GM12874 (cell line): ENCODE measurements at regions not wholly inside any gene's neighbourhood (a gene's known extent, or its start where the extent isn't known, plus 50 kb on each side); places are given as distances from the start of the nearest gene placed in this dataset.

Experiments used
- TF ChIP-seq, protein P1 (sequence below): IDR thresholded peaks from 2 replicates; pipeline ENCODE4 v1.5.1; 2011; ENCODE audit warnings: low read depth, mild to moderate bottlenecking, control low read depth, low read length, moderate library complexity; ENCODE audit not compliant: insufficient read depth

DNA sequence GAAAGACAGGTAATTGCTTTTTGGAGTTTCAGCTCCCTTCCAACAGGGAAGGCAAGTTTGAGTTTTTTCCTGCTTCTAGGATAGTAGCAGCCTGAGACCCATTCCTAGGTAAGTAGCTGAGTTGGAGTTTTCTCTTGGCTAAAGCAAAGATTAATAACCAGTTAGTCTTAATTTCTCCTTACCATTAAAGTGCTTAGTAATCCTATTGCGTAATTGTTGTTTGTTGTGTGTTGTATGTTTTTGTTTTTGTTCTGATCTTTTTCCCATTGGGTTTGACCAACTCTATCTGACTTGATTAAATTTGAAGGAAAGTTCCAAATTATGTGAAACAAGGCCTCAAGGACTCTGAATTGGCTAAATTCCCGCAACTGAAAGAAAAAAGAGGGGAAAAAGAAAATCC lies 83.5 kb downstream of the TBX22 start:
- TF ChIP-seq, protein P1, sequence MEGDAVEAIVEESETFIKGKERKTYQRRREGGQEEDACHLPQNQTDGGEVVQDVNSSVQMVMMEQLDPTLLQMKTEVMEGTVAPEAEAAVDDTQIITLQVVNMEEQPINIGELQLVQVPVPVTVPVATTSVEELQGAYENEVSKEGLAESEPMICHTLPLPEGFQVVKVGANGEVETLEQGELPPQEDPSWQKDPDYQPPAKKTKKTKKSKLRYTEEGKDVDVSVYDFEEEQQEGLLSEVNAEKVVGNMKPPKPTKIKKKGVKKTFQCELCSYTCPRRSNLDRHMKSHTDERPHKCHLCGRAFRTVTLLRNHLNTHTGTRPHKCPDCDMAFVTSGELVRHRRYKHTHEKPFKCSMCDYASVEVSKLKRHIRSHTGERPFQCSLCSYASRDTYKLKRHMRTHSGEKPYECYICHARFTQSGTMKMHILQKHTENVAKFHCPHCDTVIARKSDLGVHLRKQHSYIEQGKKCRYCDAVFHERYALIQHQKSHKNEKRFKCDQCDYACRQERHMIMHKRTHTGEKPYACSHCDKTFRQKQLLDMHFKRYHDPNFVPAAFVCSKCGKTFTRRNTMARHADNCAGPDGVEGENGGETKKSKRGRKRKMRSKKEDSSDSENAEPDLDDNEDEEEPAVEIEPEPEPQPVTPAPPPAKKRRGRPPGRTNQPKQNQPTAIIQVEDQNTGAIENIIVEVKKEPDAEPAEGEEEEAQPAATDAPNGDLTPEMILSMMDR = no peak

DNA sequence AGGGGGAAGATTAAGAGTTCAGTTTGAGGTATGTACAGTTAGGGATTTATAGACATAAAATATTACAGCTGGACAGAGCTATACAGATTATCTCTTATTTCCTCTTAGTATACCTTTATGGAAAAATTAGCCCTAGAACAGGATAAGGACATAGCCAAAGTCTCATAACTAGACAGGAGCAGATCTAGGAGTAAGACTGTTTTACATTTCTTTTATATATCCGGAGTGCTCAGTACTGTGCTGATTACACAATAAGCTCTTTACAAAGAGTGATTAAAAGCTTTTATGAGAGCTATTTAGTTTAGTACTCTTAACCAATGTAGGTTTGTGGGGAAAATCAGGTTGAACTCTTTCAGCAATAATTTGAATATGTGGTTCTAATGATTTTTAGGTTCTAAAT lies 105.8 kb downstream of the TBX22 start:
- TF ChIP-seq, protein P1 = no peak

DNA sequence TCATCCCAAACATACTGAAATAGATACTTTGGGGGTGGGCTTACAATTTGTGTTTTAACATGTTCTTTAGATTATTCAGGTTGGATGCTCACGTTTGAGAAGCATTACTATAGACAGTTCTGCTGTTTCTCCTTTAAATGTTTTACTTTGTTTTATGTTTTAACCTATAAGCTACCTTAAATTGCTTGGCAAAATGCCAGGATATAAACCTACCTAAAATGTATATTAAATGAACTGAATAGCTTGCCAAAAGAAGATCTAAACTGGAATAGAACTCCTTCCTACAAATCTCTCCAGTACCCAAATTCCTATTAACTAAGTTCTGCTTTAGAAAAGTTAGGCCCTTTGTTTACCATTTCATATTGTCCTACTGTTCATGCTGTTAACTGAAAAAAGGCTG lies 124.4 kb downstream of the TBX22 start:
- TF ChIP-seq, protein P1 = no peak

DNA sequence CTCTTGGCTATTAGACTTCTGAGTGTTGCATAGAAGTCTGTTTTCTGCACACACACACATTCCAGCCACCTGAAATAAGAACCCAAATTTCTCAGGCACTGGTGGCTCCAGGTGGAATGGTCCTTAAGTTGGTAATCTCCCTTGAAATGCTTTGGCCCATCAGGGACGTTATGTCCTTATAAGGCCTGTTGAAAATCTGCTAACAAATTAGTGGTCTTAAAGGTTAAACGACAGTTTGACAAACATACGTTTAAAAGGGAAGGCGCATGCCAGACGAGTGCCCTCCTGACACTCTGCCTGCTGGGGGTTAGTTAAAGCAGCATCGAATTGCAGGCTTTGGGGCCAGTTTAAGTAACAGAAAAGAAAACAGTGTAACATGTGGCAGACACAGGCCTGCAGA lies 125.0 kb downstream of the TBX22 start:
- TF ChIP-seq, protein P1 = no peak

DNA sequence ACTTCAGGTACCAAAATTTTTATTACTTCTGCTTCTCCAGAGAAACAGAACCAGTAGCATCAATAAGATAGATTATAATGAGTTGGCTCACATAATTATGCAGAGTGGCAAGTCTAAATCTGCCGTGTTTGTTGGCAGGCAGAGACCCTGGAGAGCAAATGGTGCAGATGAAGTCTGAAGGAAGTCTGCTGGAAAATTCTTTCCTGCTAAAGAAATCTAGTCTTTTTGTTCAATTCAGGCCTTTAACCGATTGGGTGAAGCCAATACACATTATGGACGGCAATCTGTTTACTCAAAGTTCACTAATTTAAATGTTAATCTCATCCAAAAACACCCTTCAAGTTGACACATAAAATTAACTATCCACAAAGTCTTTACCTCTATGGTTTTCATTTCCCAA lies 156.0 kb downstream of the TBX22 start:
- TF ChIP-seq, protein P1 = no peak

DNA sequence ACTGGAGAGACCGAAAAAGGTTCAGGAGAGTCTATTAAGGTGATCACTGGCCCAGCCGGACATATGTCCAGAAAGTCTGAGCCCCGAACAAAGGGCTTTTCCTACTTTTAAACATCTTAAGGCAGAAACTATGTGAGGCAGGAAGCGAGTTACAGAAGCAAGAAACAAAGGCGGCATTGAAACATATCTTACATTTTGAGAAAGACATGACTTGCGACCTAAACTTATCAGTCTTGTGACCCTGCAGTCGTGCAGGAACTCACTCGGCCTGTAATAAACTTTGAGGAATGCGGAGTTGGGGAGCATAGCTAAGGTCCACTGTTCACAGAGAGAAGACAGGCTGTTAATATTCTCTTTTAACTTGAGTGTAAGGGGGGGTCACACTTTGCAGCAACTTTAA lies 158.7 kb downstream of the TBX22 start:
- TF ChIP-seq, protein P1 = no peak

DNA sequence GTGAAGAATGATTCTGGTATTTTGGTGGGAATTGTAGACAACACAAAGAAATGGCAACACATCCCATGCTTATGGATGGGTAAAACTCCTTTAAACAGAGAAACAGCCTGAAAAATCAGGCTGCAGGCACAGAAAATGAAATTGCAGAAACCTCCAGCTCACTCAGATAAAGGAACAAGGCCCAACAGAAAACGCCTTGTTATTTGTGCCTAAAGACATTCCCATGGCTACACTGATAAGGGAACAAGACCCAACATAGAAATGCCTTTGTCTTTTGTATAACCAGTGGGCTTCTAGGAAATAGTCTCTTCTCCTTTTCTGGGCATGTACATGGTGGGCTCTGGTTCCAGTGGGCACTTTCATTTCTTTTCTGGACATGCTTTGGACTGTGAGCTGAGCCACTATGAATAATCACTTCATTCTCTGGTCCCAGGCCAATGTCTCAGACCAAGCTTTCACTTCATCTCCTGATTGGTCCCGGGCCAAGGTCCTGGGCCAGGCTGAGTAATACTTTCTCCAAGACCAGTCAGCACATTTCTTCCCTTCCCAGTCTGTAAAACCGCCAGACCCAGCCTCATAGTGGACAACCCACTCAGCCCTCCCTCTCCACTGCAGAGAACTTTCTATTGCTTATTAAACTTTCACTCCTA lies 160.5 kb downstream of the TBX22 start:
- TF ChIP-seq, protein P1 = no peak
